Fibroblast of upper back skin (primary cell): ENCODE measurements at regions not wholly inside any gene's neighbourhood (a gene's known extent, or its start where the extent isn't known, plus 50 kb on each side); places are given as distances from the start of the nearest gene placed in this dataset.

Experiments used
- DNase-seq: peaks from one replicate; pipeline ENCODE4 v3.0.0-alpha.2; 2013

GRCh38 chr12:130216031-130216430, 53.8 kb downstream of the FZD10 start:
- no peak for DNase-seq

GRCh38 chr12:130218682-130219081, 56.4 kb downstream of the FZD10 start:
- DNase-seq = no peak

- DNase-seq = no peak
Measured at GRCh38 chr12:130219929-130220705, 57.9 kb downstream of the FZD10 start.

- DNase-seq = no peak
Measured at GRCh38 chr12:130220706-130221100, 58.4 kb downstream of the FZD10 start.

- DNase-seq = no peak
Measured at GRCh38 chr12:130222519-130223218, 60.4 kb downstream of the FZD10 start.

GRCh38 chr12:130223767-130224244, 61.5 kb downstream of the FZD10 start:
- no peak for DNase-seq

- DNase-seq = no peak
Measured at GRCh38 chr12:130224613-130225012, 62.3 kb downstream of the FZD10 start.

GRCh38 chr12:130225347-130225746, 63.1 kb downstream of the FZD10 start:
- no peak for DNase-seq

- DNase-seq = no peak
Measured at GRCh38 chr12:130226126-130226525, 63.9 kb downstream of the FZD10 start.

- DNase-seq = no peak
Measured at GRCh38 chr12:130226771-130227170, 64.5 kb downstream of the FZD10 start.

GRCh38 chr12:130227641-130228040, 65.4 kb downstream of the FZD10 start:
- no peak for DNase-seq

- DNase-seq = no peak
Measured at GRCh38 chr12:130236446-130236845, 74.2 kb downstream of the FZD10 start.

- no peak for DNase-seq
Measured at GRCh38 chr12:130240831-130241590, 78.7 kb downstream of the FZD10 start.

GRCh38 chr12:130242506-130242905, 80.2 kb downstream of the FZD10 start:
- DNase-seq = no peak

- DNase-seq = no peak
Measured at GRCh38 chr12:130245251-130245650, 83.0 kb downstream of the FZD10 start.

- DNase-seq = no peak
Measured at GRCh38 chr12:130246560-130246959, 84.3 kb downstream of the FZD10 start.

- no peak for DNase-seq
Measured at GRCh38 chr12:130247634-130248237, 85.5 kb downstream of the FZD10 start.

- DNase-seq = no peak
Measured at GRCh38 chr12:130249376-130249775, 87.1 kb downstream of the FZD10 start.

- no peak for DNase-seq
Measured at GRCh38 chr12:130251236-130251780, 86.4 kb upstream of the PIWIL1 start.

- no peak for DNase-seq
Measured at GRCh38 chr12:130253866-130254265, 83.8 kb upstream of the PIWIL1 start.

GRCh38 chr12:130254461-130255276, 83.0 kb upstream of the PIWIL1 start:
- no peak for DNase-seq

GRCh38 chr12:130258863-130259262, 78.8 kb upstream of the PIWIL1 start:
- DNase-seq = no peak
